ENCODE measurements at regions not wholly inside any gene's neighbourhood (a gene's known extent, or its start where the extent isn't known, plus 50 kb on each side); places are given as distances from the start of the nearest gene placed in this dataset.

- TF ChIP-seq JUN (CRISPR knock-in tag; IDR thresholded peaks at IDR 0.05) (no peak), CCAR2 (optimal IDR thresholded peaks at IDR 0.05; ENCODE audit: low read depth, low read length) (no peak), CTCF (CRISPR knock-in tag; IDR thresholded peaks at IDR 0.05) (no peak), CC2D1A (CRISPR knock-in tag; IDR thresholded peaks at IDR 0.05) (no peak), FOXC1 (CRISPR knock-in tag; IDR thresholded peaks at IDR 0.05; ENCODE audit: borderline replicate concordance) (no peak), EZH2 (conservative IDR thresholded peaks at IDR 0.05; ENCODE audit: low read depth, low read length) (no peak), MAFK (conservative IDR thresholded peaks at IDR 0.05 in 1 of 2, IDR thresholded peaks at IDR 0.05 in 1 of 2; ENCODE audit: low read length in 2 of 2) (no peak), ZNF800 (CRISPR knock-in tag; IDR thresholded peaks at IDR 0.05) (no peak), ZZZ3 (CRISPR knock-in tag; IDR thresholded peaks at IDR 0.05; ENCODE audit: borderline replicate concordance) (no peak), SETDB1 (CRISPR knock-in tag; IDR thresholded peaks at IDR 0.05; ENCODE audit: borderline replicate concordance) (no peak), PHF20 (CRISPR knock-in tag; IDR thresholded peaks at IDR 0.05) (no peak), ZBTB10 (CRISPR knock-in tag; IDR thresholded peaks at IDR 0.05; ENCODE audit: borderline replicate concordance) (no peak), MTA3 (CRISPR knock-in tag; IDR thresholded peaks at IDR 0.05) (no peak), MEIS2 (CRISPR knock-in tag; IDR thresholded peaks at IDR 0.05) (no peak)
Observed at GRCh38 chr3:115233021-115233420, 85.9 kb upstream of the ZBTB20 start.

Measured in HepG2 (cell line).